A673 (cell line): ENCODE measurements at regions not wholly inside any gene's neighbourhood (a gene's known extent, or its start where the extent isn't known, plus 50 kb on each side); places are given as distances from the start of the nearest gene placed in this dataset.

Experiments used
- CTCF ChIP-seq: fragments of 300-800, 200-600 bp; sonication (generic); conservative IDR thresholded peaks from 2 replicates; pipeline ENCODE4 v1.5.1; 2017; ENCODE audit warnings: low read depth, mild to moderate bottlenecking, antibody characterized with exemption, low read length, moderate library complexity, mixed read lengths
- EZH2 ChIP-seq: fragments of 200-600 bp; sonication (generic); IDR thresholded peaks from 2 replicates; pipeline ENCODE4 v1.6.1; 2017; ENCODE audit warnings: borderline replicate concordance, low read depth, mild to moderate bottlenecking, mixed read lengths, antibody characterized with exemption, low read length; ENCODE audit not compliant: poor library complexity, severe bottlenecking

- TF ChIP-seq CTCF (no peak), EZH2 (no peak)
These were observed 314.3 kb upstream of the IRX1 start for GRCh38 chr5:3281366-3281765.
